ENCODE measurements at regions not wholly inside any gene's neighbourhood (a gene's known extent, or its start where the extent isn't known, plus 50 kb on each side); places are given as distances from the start of the nearest gene placed in this dataset.

GRCh38 chr13:58437427-58437826 lies 805.9 kb downstream of the PCDH17 start (continued):
- TF ChIP-seq MAX (IDR thresholded peaks at IDR 0.05) (no peak), FOXA1 (IDR thresholded peaks at IDR 0.05) (no peak)

GRCh38 chr13:58446979-58447378 lies 815.4 kb downstream of the PCDH17 start:
- H3K9ac ChIP-seq (ENCODE audit: low read depth in 1 of 2, low read length in 2 of 2): no peak overlapping the region
- no peak overlapping the region for H3K27ac ChIP-seq (ENCODE audit: low read depth in 1 of 2, low read length in 2 of 2)
- H3K4me1 ChIP-seq (ENCODE audit: control insufficient read depth in 4 of 4, insufficient read depth in 4 of 4, low read length in 3 of 4): no peaks in the 10 kb centered on the region
- WGBS: 62% methylated on average over 2 of the region's 2 CpGs
- no peak overlapping the region for H3K4me3 ChIP-seq (ENCODE audit: low read depth in 1 of 3, low read length in 3 of 3)
- H3K9me3 ChIP-seq (ENCODE audit: control insufficient read depth in 4 of 4, low read length in 3 of 4): no peaks in the 10 kb centered on the region
- DNase-seq (ENCODE audit: low spot score): no peak
- no peaks in the 10 kb centered on the region for H3K36me3 ChIP-seq (ENCODE audit: control insufficient read depth in 4 of 4, insufficient read depth in 3 of 4, low read depth in 1 of 4, low read length in 3 of 4)
- no peak for TF ChIP-seq SP1 (IDR thresholded peaks at IDR 0.05)
- TF ChIP-seq RAD21 (IDR thresholded peaks at IDR 0.05): no peak
- TF ChIP-seq HNF4G (IDR thresholded peaks at IDR 0.05): no peak
- no peak for TF ChIP-seq REST (IDR thresholded peaks at IDR 0.05)
- H3K27me3 ChIP-seq (ENCODE audit: control insufficient read depth in 4 of 4, insufficient read depth in 4 of 4, low read length in 3 of 4): no peaks in the 10 kb centered on the region

- H3K9ac ChIP-seq (ENCODE audit: low read depth in 1 of 2, low read length in 2 of 2): no peak overlapping the region
- no peak for DNase-seq (ENCODE audit: low spot score)
- 60% methylated on average over 3 of the region's 3 CpGs for WGBS
Observed at GRCh38 chr13:58452123-58452623, 820.6 kb downstream of the PCDH17 start.

More at GRCh38 chr13:58452123-58452623, 820.6 kb downstream of the PCDH17 start:
- H3K27me3 ChIP-seq (ENCODE audit: control insufficient read depth in 4 of 4, insufficient read depth in 4 of 4, low read length in 3 of 4): no peaks in the 10 kb centered on the region
- H3K36me3 ChIP-seq (ENCODE audit: control insufficient read depth in 4 of 4, insufficient read depth in 3 of 4, low read depth in 1 of 4, low read length in 3 of 4): no peaks in the 10 kb centered on the region
- no peak overlapping the region for H3K27ac ChIP-seq (ENCODE audit: low read depth in 1 of 2, low read length in 2 of 2)
- no peaks in the 10 kb centered on the region for H3K4me1 ChIP-seq (ENCODE audit: control insufficient read depth in 4 of 4, insufficient read depth in 4 of 4, low read length in 3 of 4)
- no peaks in the 10 kb centered on the region for H3K9me3 ChIP-seq (ENCODE audit: control insufficient read depth in 4 of 4, low read length in 3 of 4)
- H3K4me3 ChIP-seq (ENCODE audit: low read depth in 1 of 3, low read length in 3 of 3): no peak overlapping the region
- TF ChIP-seq REST (IDR thresholded peaks at IDR 0.05) (no peak), TAF1 (conservative IDR thresholded peaks at IDR 0.05) (no peak), FOXA2 (IDR thresholded peaks at IDR 0.05) (no peak)
